Esophagus squamous epithelium (tissue), 4 donors: ENCODE measurements at regions not wholly inside any gene's neighbourhood (a gene's known extent, or its start where the extent isn't known, plus 50 kb on each side); places are given as distances from the start of the nearest gene placed in this dataset.

ENCODE experiments used
- CTCF ChIP-seq, 6 experiments: fragments of 450-650 bp in 4 of 6; fragments of 200-600 bp in 2 of 6; sonication (generic) in 2 of 6; IDR thresholded peaks; one replicate each; pipeline ENCODE4 v1.5.1; 2016 to 2019; ENCODE audit warnings: antibody characterized with exemption in 6 of 6, mild to moderate bottlenecking in 4 of 6, moderate library complexity in 4 of 6
- POLR2A ChIP-seq, 4 donors: fragments of 450-650 bp; IDR thresholded peaks; one replicate each; pipeline ENCODE4 v1.6.1; 2017; ENCODE audit warnings: antibody characterized with exemption in 4 of 4, mild to moderate bottlenecking in 4 of 4, moderate library complexity in 3 of 4

- TF ChIP-seq CTCF (IDR thresholded peaks at IDR 0.05) (no peak), POLR2A (IDR thresholded peaks at IDR 0.05) (no peak)
These were observed 94.3 kb downstream of the RIPK4 start for GRCh38 chr21:41672543-41672915.
